ENCODE measurements at regions not wholly inside any gene's neighbourhood (a gene's known extent, or its start where the extent isn't known, plus 50 kb on each side); places are given as distances from the start of the nearest gene placed in this dataset.

GRCh38 chr13:112124141-112124540 is 57.2 kb downstream of the SOX1 start:
- no peak overlapping the region for H3K9ac ChIP-seq (ENCODE audit: low read depth, low read length)
- no peaks in the 10 kb centered on the region; the same call in 1 of the 2 replicates for H3K4me1 ChIP-seq (ENCODE audit: insufficient read depth, low read length)
- H3K4me3 ChIP-seq (ENCODE audit: low read length), result no peak overlapping the region
- H3K9me3 ChIP-seq (ENCODE audit: insufficient read depth, low read depth, low read length), result no peaks in the 10 kb centered on the region
- H3K27ac ChIP-seq (ENCODE audit: low read length), result no peak overlapping the region
- H3K36me3 ChIP-seq (ENCODE audit: insufficient read depth, low read depth, low read length), result no peaks in the 10 kb centered on the region
- peaks cover 7% of the 10 kb centered on the region; the same call in 1 of the 2 replicates for H3K27me3 ChIP-seq (ENCODE audit: insufficient read depth, low read length)

GRCh38 chr13:112127564-112128330 is 60.8 kb downstream of the SOX1 start:
- peaks cover 7% of the 10 kb centered on the region; the same call in 1 of the 2 replicates for H3K27me3 ChIP-seq (ENCODE audit: insufficient read depth, low read length)
- no peak overlapping the region for H3K9ac ChIP-seq (ENCODE audit: low read depth, low read length)
- no peaks in the 10 kb centered on the region; the same call in 1 of the 2 replicates for H3K4me1 ChIP-seq (ENCODE audit: insufficient read depth, low read length)
- no peak overlapping the region for H3K27ac ChIP-seq (ENCODE audit: low read length)
- no peak overlapping the region for H3K4me3 ChIP-seq (ENCODE audit: low read length)
- no peaks in the 10 kb centered on the region for H3K9me3 ChIP-seq (ENCODE audit: insufficient read depth, low read depth, low read length)
- H3K36me3 ChIP-seq (ENCODE audit: insufficient read depth, low read depth, low read length), result no peaks in the 10 kb centered on the region

GRCh38 chr13:112128331-112128610 is 61.3 kb downstream of the SOX1 start:
- H3K9me3 ChIP-seq (ENCODE audit: insufficient read depth, low read depth, low read length), result no peaks in the 10 kb centered on the region
- H3K36me3 ChIP-seq (ENCODE audit: insufficient read depth, low read depth, low read length), result no peaks in the 10 kb centered on the region
- H3K27me3 ChIP-seq (ENCODE audit: insufficient read depth, low read length), result peaks cover 7% of the 10 kb centered on the region; the same call in 1 of the 2 replicates
- H3K9ac ChIP-seq (ENCODE audit: low read depth, low read length), result no peak overlapping the region
- no peaks in the 10 kb centered on the region; the same call in 1 of the 2 replicates for H3K4me1 ChIP-seq (ENCODE audit: insufficient read depth, low read length)
- no peak overlapping the region for H3K4me3 ChIP-seq (ENCODE audit: low read length)
- H3K27ac ChIP-seq (ENCODE audit: low read length), result no peak overlapping the region

DNA sequence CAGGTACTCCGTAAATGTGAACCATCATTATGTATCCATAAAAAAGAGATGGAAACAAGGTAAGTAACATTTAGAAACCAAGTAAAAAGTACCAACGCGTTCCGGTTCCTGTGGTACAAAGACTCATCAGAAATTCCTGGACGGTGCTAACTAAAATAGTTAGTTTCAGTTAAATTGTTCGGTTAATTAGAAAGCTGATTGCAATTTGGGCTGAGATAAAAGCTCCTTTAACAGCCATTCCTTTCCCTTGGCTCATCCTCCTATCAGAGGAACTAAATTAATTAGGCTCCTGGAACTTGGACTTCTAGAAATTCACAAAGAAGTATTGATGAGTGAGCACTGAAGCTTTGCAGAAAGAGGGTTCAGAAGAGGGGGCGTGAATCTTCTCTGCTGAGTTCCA is 63.5 kb downstream of the SOX1 start:
- peaks cover 7% of the 10 kb centered on the region; the same call in 1 of the 2 replicates for H3K27me3 ChIP-seq (ENCODE audit: insufficient read depth, low read length)
- H3K9me3 ChIP-seq (ENCODE audit: insufficient read depth, low read depth, low read length), result no peaks in the 10 kb centered on the region
- no peaks in the 10 kb centered on the region for H3K4me1 ChIP-seq (ENCODE audit: insufficient read depth, low read length)
- no peak overlapping the region for H3K4me3 ChIP-seq (ENCODE audit: low read length)
- no peaks in the 10 kb centered on the region for H3K36me3 ChIP-seq (ENCODE audit: insufficient read depth, low read depth, low read length)
- H3K27ac ChIP-seq (ENCODE audit: low read length), result no peak overlapping the region
- no peak overlapping the region for H3K9ac ChIP-seq (ENCODE audit: low read depth, low read length)

DNA sequence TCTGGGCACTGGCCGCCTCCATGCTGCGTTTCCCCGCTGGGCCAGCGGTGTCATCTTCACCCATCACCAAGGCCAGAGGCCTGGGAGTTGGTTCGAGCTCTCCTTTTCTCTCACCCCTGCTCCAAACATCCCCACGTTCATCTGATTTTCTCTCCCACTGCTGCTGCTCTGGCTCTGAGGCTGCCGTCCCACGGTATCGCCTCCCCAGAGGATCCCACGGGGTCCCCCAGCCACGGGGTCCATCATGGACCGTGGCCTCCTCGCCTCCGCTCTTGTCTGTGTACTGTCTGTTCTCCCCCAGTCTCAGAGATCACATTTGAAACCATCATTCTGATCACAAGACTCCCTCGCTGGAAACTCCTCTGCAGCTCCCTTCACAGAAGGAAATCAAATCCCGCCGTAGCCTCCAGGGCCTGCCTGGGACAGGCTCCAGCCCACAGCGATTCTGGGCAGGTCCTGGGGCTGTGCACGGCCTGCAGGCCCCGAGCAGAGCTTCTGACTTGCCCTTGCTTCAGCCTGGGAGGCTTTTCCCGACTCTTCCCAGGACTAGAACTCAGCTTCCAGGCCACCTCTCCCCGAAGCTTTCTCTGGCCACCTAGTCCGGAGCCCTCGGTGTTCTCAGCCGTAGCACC is 64.2 kb downstream of the SOX1 start:
- Histone ChIP-seq H3K4me3 (ENCODE audit: low read length) (no peak overlapping the region), H3K27me3 (ENCODE audit: insufficient read depth, low read length) (peaks cover 7% of the 10 kb centered on the region; the same call in 1 of the 2 replicates)

GRCh38 chr13:112131713-112132113 is 64.8 kb downstream of the SOX1 start:
- Histone ChIP-seq H3K9ac (ENCODE audit: low read depth, low read length) (no peak overlapping the region), H3K27me3 (ENCODE audit: insufficient read depth, low read length) (peaks cover 3% of the 10 kb centered on the region; the same call in 1 of the 2 replicates), H3K4me3 (ENCODE audit: low read length) (no peak overlapping the region), H3K9me3 (ENCODE audit: insufficient read depth, low read depth, low read length) (no peaks in the 10 kb centered on the region), H3K36me3 (ENCODE audit: insufficient read depth, low read depth, low read length) (no peaks in the 10 kb centered on the region), H3K4me1 (ENCODE audit: insufficient read depth, low read length) (no peaks in the 10 kb centered on the region), H3K27ac (ENCODE audit: low read length) (no peak overlapping the region)

More for the DNA sequence above, 64.2 kb downstream of the SOX1 start:
- Histone ChIP-seq H3K9me3 (ENCODE audit: insufficient read depth, low read depth, low read length) (no peaks in the 10 kb centered on the region), H3K36me3 (ENCODE audit: insufficient read depth, low read depth, low read length) (no peaks in the 10 kb centered on the region), H3K27ac (ENCODE audit: low read length) (no peak overlapping the region), H3K4me1 (ENCODE audit: insufficient read depth, low read length) (no peaks in the 10 kb centered on the region), H3K9ac (ENCODE audit: low read depth, low read length) (no peak overlapping the region)

DNA sequence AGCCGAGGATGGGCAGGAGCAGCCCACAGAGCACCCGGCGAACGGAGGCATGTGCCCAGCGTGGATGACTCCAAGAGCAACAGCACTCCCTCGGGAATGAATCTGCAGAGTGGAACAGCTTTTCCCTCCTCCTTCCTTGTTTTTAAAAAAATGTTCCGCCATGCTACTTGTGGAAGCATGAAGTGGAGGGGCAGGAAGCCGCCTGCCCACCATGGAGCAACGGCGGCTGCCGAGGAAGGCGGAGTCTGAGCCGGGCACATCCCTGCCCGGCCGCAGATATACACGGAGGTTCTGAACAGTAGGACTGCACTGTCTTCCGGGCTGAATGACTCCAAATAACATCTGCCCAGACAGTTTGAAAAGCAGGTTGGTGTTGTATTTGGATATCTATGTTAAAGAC is 65.2 kb downstream of the SOX1 start:
- Histone ChIP-seq H3K4me3 (ENCODE audit: low read length) (no peak overlapping the region), H3K9me3 (ENCODE audit: insufficient read depth, low read depth, low read length) (no peaks in the 10 kb centered on the region), H3K27me3 (ENCODE audit: insufficient read depth, low read length) (peaks cover 3% of the 10 kb centered on the region; the same call in 1 of the 2 replicates), H3K36me3 (ENCODE audit: insufficient read depth, low read depth, low read length) (no peaks in the 10 kb centered on the region), H3K9ac (ENCODE audit: low read depth, low read length) (no peak overlapping the region), H3K27ac (ENCODE audit: low read length) (no peak overlapping the region), H3K4me1 (ENCODE audit: insufficient read depth, low read length) (no peaks in the 10 kb centered on the region)

- H3K9me3 ChIP-seq (ENCODE audit: insufficient read depth, low read depth, low read length), result no peaks in the 10 kb centered on the region
- H3K27me3 ChIP-seq (ENCODE audit: insufficient read depth, low read length), result no peaks in the 10 kb centered on the region; the same call in 1 of the 2 replicates
Measured at GRCh38 chr13:112132619-112133018, 65.7 kb downstream of the SOX1 start.

GRCh38 chr13:112133499-112134390 is 66.8 kb downstream of the SOX1 start:
- Histone ChIP-seq H3K9ac (ENCODE audit: low read depth, low read length) (no peak overlapping the region), H3K4me3 (ENCODE audit: low read length) (no peak overlapping the region), H3K36me3 (ENCODE audit: insufficient read depth, low read depth, low read length) (no peaks in the 10 kb centered on the region), H3K27me3 (ENCODE audit: insufficient read depth, low read length) (no peaks in the 10 kb centered on the region; the same call in 1 of the 2 replicates), H3K4me1 (ENCODE audit: insufficient read depth, low read length) (no peaks in the 10 kb centered on the region), H3K9me3 (ENCODE audit: insufficient read depth, low read depth, low read length) (no peaks in the 10 kb centered on the region), H3K27ac (ENCODE audit: low read length) (no peak overlapping the region)

More at GRCh38 chr13:112132619-112133018, 65.7 kb downstream of the SOX1 start:
- Histone ChIP-seq H3K36me3 (ENCODE audit: insufficient read depth, low read depth, low read length) (no peaks in the 10 kb centered on the region), H3K4me3 (ENCODE audit: low read length) (no peak overlapping the region), H3K27ac (ENCODE audit: low read length) (no peak overlapping the region), H3K4me1 (ENCODE audit: insufficient read depth, low read length) (no peaks in the 10 kb centered on the region), H3K9ac (ENCODE audit: low read depth, low read length) (no peak overlapping the region)

DNA sequence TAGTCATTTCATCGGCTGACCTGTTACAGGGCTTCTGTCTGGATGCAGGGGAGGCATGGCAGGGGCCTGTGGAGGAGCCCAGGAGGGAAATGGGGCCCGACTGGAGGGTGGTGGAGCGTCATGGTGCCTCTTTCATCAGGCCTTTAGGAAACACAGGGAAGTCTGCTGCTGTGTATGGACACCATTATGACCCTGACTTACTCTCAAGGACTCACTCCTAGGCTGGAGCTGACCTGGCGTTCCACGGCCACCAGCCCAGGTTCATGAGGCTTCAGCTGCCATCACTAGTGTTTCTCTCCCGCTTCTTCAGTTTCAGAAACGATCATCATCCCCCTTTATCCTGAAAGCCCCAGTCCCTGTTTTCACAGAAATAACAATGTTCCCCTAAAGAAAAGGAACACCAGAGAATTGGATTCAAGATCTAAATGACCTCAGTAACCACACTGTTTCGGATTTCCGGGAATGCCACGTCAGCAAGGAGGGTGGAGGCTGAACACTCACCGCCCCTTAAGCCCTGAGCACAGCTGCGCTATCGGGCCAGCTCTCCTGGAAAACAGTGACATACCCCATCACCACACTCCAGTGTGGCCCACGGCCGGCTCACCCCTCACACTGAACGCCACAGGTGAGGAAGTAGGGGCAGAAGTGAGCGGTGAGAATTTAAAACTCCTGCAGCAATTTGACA is 67.6 kb downstream of the SOX1 start:
- Histone ChIP-seq H3K27ac (ENCODE audit: low read length) (no peak overlapping the region), H3K9me3 (ENCODE audit: insufficient read depth, low read depth, low read length) (no peaks in the 10 kb centered on the region), H3K4me3 (ENCODE audit: low read length) (no peak overlapping the region), H3K27me3 (ENCODE audit: insufficient read depth, low read length) (no peaks in the 10 kb centered on the region; the same call in 1 of the 2 replicates), H3K36me3 (ENCODE audit: insufficient read depth, low read depth, low read length) (no peaks in the 10 kb centered on the region), H3K9ac (ENCODE audit: low read depth, low read length) (no peak overlapping the region), H3K4me1 (ENCODE audit: insufficient read depth, low read length) (no peaks in the 10 kb centered on the region)

- no peaks in the 10 kb centered on the region for H3K4me1 ChIP-seq (ENCODE audit: insufficient read depth, low read length)
- no peak overlapping the region for H3K27ac ChIP-seq (ENCODE audit: low read length)
- no peaks in the 10 kb centered on the region; the same call in 1 of the 2 replicates for H3K27me3 ChIP-seq (ENCODE audit: insufficient read depth, low read length)
- no peaks in the 10 kb centered on the region for H3K9me3 ChIP-seq (ENCODE audit: insufficient read depth, low read depth, low read length)
- H3K36me3 ChIP-seq (ENCODE audit: insufficient read depth, low read depth, low read length), result no peaks in the 10 kb centered on the region
- no peak overlapping the region for H3K9ac ChIP-seq (ENCODE audit: low read depth, low read length)
- no peak overlapping the region for H3K4me3 ChIP-seq (ENCODE audit: low read length)
Measured at GRCh38 chr13:112136095-112136494, 69.1 kb downstream of the SOX1 start.
